HG02678 (cell line): ENCODE measurements at regions not wholly inside any gene's neighbourhood (a gene's known extent, or its start where the extent isn't known, plus 50 kb on each side); places are given as distances from the start of the nearest gene placed in this dataset.
"Not testable (repeated sequence)": the region's sequence is repeated elsewhere in the genome, so short reads cannot be mapped to it uniquely, and the experiment has no call there.

Source experiments
- ATAC-seq: cut with Tn5 transposase; IDR thresholded peaks from one replicate; pipeline ENCODE4 v1.9.1; 2021; ENCODE audit warnings: mild to moderate bottlenecking, moderate library complexity; ENCODE audit not compliant: unreplicated experiment

DNA sequence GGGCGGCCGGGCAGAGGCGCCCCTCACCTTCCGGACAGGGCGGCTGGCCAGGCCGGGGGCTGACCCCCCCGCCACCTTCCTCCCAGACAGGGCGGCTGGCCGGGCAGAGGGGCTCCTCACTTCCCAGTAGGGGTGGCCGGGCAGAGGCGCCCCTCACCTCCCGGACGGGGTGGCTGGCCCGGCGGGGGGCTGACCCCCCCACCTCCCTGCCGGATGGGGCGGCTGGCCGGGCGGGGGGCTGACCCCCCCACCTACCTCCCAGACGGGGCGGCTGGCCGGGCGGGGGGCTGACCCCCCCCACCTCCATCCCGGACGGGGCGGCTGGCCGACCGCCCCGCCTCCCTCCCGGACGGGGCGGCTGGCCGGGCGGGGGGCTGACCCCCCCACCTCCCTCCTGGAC, 1615.5 kb upstream of the C9orf72 start:
- ATAC-seq, result not testable (repeated sequence)

DNA sequence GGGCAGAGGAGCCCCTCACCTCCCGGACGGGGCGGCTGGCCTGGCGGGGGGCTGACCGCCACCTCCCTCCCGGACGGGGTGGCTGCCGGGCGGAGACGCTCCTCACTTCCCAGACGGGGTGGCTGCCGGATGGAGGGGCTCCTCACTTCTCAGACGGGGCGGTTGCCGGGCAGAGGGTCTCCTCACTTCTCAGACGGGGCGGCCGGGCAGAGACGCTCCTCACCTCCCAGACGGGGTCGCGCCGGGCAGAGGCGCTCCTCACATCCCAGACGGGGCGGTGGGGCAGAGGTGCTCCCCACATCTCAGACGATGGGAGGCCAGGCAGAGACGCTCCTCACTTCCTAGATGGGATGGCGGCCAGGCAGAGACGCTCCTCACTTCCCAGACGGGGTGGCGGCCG, 1615.9 kb upstream of the C9orf72 start:
- ATAC-seq, result not testable (repeated sequence)

GRCh38 chr9:29198861-29199260, 1625.6 kb upstream of the C9orf72 start:
- no peak for ATAC-seq

DNA sequence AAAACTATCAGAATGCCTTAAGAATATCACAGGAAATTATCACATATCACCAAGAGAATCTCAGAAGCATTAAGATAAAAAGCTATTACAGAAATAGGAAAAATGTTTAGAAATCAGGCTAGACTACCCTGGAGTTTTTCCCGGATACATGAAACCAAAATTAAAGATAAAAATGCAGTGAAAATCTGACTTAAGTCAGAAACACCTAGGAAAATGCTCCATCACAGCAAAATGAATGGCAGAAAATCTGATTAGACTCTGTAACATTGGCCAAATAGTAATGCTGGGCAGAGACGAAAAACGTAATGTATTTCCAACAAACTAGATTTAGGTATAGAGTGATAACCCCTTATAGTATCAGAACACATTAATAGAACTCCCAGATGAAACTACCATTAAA, 1626.7 kb upstream of the C9orf72 start:
- no peak for ATAC-seq

DNA sequence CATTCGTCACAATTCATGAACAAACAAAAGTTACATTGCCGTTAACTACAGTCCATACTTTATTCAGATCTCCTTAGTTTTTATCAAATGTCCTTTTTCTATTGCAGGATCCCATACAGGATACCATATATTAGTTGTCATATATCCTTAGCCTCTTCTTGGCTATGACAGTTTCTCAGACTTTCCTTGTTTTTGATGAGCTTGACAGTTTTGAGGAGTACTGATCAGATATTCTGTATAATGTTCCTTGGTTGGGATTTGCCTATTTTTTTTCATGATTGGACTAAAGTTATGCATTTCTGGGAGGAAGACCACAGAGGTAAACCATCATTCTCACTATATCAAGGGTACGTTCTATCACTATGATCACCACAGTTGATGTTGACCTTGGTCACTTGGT, 1627.4 kb upstream of the C9orf72 start:
- no peak for ATAC-seq

DNA sequence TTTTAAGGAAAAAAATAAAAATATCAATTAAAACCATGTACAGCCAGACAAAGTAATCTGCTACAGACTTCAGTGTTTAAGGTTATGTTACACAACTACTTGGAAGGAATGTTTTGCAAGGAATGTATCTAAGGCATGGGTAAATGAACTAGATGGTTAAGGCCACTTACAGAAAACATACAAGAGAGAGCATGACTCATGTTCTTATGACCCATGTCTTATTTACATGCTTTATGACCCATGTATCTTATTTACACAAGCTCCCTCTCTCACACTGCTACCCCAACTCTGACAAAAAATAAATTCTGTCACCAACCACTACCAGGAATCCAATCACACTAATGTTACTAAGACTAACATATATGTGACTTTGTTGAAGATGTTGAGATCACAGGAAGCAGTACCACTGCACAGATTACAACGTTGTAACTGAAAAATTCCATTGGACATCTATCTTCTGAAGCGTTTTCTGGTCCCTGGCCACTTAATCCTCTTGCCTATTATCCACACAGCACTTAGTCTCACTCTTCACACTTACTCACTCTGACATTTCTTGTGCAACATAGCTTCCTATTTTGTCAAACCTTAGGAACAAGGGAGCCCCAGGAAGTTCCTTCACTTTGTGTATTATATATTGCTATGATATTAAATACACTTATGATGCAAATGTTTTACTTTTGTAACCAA, 1630.1 kb upstream of the C9orf72 start:
- no peak for ATAC-seq

- ATAC-seq, result no peak
Observed at GRCh38 chr9:29208670-29209069, 1635.4 kb upstream of the C9orf72 start.

DNA sequence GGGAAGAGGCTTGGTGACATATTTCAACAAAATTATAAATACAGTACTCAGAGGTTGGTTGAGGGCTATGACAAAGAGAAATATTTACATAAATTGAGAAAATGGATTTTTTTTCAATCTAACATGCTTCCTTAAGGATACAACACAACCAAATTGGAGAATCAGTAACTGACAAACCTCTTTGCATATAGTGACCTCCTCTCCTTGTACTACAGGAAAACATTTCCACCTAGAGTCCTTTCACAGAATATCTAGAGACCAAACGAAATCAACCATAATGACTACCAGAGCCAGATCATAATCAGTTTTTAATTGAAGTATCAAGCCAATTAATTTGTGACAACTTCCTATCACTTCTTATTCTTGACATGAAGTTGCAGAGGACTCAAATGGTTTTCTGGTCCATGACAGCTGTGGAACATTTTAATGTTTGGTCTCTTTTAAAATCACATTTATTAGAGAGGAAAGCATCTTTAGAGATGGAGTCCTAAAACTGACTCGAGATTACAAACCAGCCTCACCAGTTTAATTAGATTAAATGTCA, 1636.5 kb upstream of the C9orf72 start:
- no peak for ATAC-seq

DNA sequence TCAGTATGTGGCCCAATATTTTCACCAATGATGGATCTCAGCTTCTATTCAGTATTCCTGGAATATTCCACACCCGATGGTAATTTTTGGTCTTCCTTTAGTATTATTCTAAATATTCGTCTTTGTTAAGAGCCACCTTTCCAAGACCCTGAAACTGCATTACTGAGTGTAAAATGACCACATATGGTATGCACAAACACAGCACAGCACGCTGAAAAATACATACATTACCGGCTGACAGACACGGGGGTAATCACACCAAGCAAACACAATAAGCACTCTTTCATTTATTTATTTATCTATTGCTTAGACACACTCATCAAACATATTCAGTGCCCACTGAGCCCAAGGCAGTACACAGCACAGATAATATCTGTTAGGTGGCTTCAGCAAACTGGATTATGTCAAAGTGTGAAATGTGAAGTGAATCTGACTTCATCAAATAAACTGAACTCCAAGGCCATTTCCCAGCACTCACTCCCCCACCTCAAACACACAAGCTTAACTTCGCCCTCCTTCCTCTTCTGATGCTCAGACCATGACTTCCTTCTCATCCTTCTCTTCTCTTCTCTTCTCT, 1637.8 kb upstream of the C9orf72 start:
- no peak for ATAC-seq

- ATAC-seq, result peak; percentile 97
Observed at GRCh38 chr9:29211580-29212396, 1638.5 kb upstream of the C9orf72 start.

- ATAC-seq, result no peak
Observed at GRCh38 chr9:29212397-29213387, 1639.4 kb upstream of the C9orf72 start.

- ATAC-seq, result no peak
Observed at GRCh38 chr9:29213417-29214153, 1640.3 kb upstream of the C9orf72 start, which contains the start of gene LINGO2. Gene LINGO2, minus strand, starts transcription at chr9:29213601.

DNA sequence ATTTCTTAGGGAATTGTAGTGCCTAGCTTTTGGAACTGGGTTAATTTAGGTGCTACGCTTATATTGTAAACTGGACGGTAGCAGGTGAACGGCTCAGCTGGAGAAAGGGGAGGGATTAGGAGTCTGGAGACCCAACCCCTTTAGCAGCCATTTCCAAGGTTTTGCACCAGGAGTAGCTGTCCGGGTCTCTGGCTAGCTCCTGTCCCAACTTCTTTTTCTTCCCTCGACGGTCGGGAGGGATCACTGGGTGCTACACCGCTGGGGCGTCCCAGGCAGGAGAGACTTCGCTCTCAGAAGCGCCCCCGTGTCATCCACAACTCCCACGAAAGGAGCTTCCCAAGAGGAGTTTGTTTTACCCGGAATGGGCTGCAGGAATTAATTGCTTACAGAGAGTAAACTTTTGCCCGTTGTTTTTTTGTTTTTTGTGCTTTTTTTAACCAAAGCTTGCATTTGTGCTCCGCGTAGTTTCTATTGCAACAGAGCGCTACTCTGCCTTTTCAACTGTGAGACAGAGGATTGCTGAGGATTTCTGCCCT, 1640.9 kb upstream of the C9orf72 start:
- no peak for ATAC-seq

- ATAC-seq, result no peak
Observed at GRCh38 chr9:29214690-29215253, 1641.5 kb upstream of the C9orf72 start.

- no peak for ATAC-seq
Observed at GRCh38 chr9:29217966-29218365, 1644.7 kb upstream of the C9orf72 start.

- ATAC-seq, result no peak
Observed at GRCh38 chr9:29220596-29221251, 1647.4 kb upstream of the C9orf72 start.

- no peak for ATAC-seq
Observed at GRCh38 chr9:29228558-29228957, 1655.3 kb upstream of the C9orf72 start.

DNA sequence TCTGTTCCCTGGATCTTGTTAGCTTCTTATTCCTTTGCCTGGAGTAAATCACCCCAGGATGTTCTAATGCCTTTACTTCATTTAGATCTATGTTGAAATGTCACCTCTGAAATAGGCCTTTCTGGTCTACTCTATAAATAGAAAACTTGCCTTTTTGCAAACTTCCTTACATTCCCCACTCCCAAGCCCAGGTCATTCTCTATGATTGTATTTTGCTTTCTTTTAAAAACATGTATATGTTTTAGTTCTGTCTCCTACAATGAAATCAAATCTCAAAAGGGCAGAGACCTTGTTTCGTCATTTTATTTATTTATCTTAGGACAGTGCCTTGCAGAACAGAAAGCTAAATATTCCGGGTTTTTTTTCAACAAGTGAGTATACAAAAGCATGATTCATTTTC, 1657.7 kb upstream of the C9orf72 start:
- ATAC-seq, result no peak

GRCh38 chr9:29233193-29233592, 1659.9 kb upstream of the C9orf72 start:
- ATAC-seq, result no peak
